Spleen (tissue), 7 donors: ENCODE measurements at regions not wholly inside any gene's neighbourhood (a gene's known extent, or its start where the extent isn't known, plus 50 kb on each side); places are given as distances from the start of the nearest gene placed in this dataset.

Experiments used
- CTCF ChIP-seq, 11 experiments: fragments of 200-600 bp in 7 of 11; fragments of 450-650 bp in 4 of 11; sonication (generic) in 4 of 11; IDR thresholded peaks in 8 of 11; conservative IDR thresholded peaks in 3 of 11; 1 replicate in 7 of 11; 2 replicates in 4 of 11; pipeline versions ENCODE4 v1.4.0 to v1.8.0; 2016 to 2021; ENCODE audit warnings: antibody characterized with exemption in 11 of 11, inconsistent platforms in 4 of 11, mild to moderate bottlenecking in 1 of 11
- POLR2AphosphoS5 ChIP-seq, 3 donors: sonication (generic); formaldehyde crosslinking; IDR thresholded peaks; one replicate each; pipeline ENCODE4 v1.5.1; 2017; ENCODE audit warnings: antibody characterized with exemption in 3 of 3
- donor health status: DM: no; HTN: no; CAD: no; lungs with moderate emphysema.
- donor health status: DM: no; HTN: no; CAD: no.
- donor health status: DM: no; HTN: no; CAD: no.

DNA sequence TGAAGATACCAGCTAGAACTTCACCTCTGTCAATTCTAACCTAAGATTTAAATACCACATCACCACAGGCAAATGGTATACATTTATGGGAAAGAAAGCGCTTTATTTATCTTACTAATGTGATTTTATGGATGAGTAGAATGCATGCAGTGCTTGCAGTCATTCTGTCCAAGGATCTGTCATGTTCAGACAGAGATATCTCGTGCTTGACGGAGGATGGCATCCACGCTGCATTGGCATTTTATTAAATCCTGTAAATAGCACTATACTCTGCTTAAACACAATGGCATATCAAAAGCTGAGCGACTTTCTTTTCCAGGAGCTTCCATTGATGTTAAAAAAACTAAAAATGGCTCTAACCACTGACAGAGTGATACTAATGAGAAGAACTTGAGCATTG, 133.7 kb upstream of the CAV2 start:
- TF ChIP-seq CTCF (IDR thresholded peaks at IDR 0.05 in 8 of 11, conservative IDR thresholded peaks at IDR 0.05 in 3 of 11) (no peak), POLR2AphosphoS5 (IDR thresholded peaks at IDR 0.05) (no peak)
